ENCODE measurements at regions not wholly inside any gene's neighbourhood (a gene's known extent, or its start where the extent isn't known, plus 50 kb on each side); places are given as distances from the start of the nearest gene placed in this dataset.

DNA sequence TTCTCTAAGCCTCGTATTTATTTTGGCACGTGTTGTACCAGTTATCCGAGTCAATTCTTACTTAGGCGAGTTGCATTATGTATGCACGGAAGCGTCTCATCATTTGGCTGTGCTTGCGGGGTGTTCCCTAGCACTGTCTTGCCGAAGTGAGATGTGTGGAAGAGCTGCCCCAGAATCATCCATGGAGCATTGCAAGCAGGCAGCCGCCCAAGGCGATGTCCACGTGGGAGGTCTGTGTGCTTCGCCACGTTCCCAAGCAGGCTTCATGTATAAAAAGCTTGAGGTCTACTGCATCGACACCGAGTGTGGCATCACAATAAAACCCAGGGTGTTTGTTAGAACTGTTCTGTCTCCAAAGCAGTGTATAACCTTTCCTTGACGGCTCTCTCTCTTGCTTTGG is 849.9 kb downstream of the DCDC2C start:
- Histone ChIP-seq H3K9ac (ENCODE audit: low read depth, low read length) (no peak overlapping the region), H3K27me3 (ENCODE audit: insufficient read depth, low read length, poor library complexity) (no peaks in the 10 kb centered on the region), H3K27ac (ENCODE audit: low read length) (no peak overlapping the region), H3K4me3 (ENCODE audit: low read depth in 1 of 2, low read length in 2 of 2) (no peak overlapping the region), H3K9me3 (ENCODE audit: insufficient read depth, low read length, severe bottlenecking) (no peaks in the 10 kb centered on the region), H3K4me1 (ENCODE audit: insufficient read depth, low read length) (no peaks in the 10 kb centered on the region), H3K36me3 (ENCODE audit: insufficient read depth, low read length) (no peaks in the 10 kb centered on the region), H3K4me2 (ENCODE audit: insufficient read depth, low read length) (no peak overlapping the region), H3K79me2 (ENCODE audit: insufficient read depth, low read length) (no peaks in the 10 kb centered on the region), H4K20me1 (ENCODE audit: insufficient read depth, low read length) (no peaks in the 10 kb centered on the region), H2AFZ (ENCODE audit: low read depth, low read length) (no peak overlapping the region)
- ATAC-seq (ENCODE audit: insufficient read depth, low read depth): no peak
- no peak for DNase-seq
- TF ChIP-seq EZH2 (IDR thresholded peaks at IDR 0.05; ENCODE audit: borderline replicate concordance, low read depth, low read length, severe bottlenecking): no peak
- no peak for TF ChIP-seq CTCF (IDR thresholded peaks at IDR 0.05; ENCODE audit: borderline replicate concordance, extremely low read depth, low read length, poor library complexity, severe bottlenecking)

DNA sequence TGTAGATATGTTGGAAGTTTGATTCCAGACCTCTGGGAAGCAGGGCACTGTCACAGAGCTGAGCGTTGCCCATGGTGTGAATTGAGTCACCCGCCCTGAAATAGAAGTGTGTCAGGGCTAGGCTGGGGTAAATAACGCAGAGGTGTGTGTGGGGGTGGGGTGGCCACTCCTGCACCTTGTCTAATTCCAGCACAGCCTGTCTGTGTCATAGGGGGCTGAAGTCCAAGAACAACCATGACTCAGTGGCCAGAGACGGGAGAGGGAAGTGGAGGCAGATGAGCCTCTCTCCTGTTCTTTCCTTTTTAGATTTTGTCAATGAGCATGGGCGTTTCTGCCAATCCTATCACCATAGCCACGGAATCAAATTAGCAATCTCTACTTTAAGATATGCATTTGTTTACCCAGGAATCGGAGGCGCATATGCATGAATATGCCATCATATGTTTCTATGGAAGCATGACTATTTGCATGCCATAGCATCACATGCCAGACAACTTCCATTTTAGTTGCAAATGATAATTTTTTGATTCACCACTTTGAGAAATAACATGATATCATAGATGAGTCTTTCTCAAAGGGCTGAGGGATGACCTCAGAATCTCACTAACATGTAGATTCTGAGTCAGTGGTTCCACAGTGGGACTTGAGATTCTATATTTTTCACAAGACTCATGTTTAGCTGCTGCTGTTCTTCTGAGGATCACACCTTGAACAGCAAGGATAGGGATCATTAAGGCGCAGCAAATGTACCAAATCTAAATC is 852.9 kb downstream of the DCDC2C start:
- H3K4me1 ChIP-seq (ENCODE audit: insufficient read depth, low read length): no peaks in the 10 kb centered on the region
- H3K27me3 ChIP-seq (ENCODE audit: insufficient read depth, low read length, poor library complexity): no peaks in the 10 kb centered on the region
- DNase-seq (no peak), ATAC-seq (ENCODE audit: insufficient read depth, low read depth) (no peak)
- H2AFZ ChIP-seq (ENCODE audit: low read depth, low read length): no peak overlapping the region
- TF ChIP-seq EZH2 (IDR thresholded peaks at IDR 0.05; ENCODE audit: borderline replicate concordance, low read depth, low read length, severe bottlenecking) (no peak), CTCF (IDR thresholded peaks at IDR 0.05; ENCODE audit: borderline replicate concordance, extremely low read depth, low read length, poor library complexity, severe bottlenecking) (no peak)
- no peak overlapping the region for H3K9ac ChIP-seq (ENCODE audit: low read depth, low read length)
- H3K27ac ChIP-seq (ENCODE audit: low read length): no peak overlapping the region
- H3K79me2 ChIP-seq (ENCODE audit: insufficient read depth, low read length): no peaks in the 10 kb centered on the region
- no peaks in the 10 kb centered on the region for H3K36me3 ChIP-seq (ENCODE audit: insufficient read depth, low read length)
- H4K20me1 ChIP-seq (ENCODE audit: insufficient read depth, low read length): no peaks in the 10 kb centered on the region
- H3K9me3 ChIP-seq (ENCODE audit: insufficient read depth, low read length, severe bottlenecking): no peaks in the 10 kb centered on the region
- no peak overlapping the region for H3K4me3 ChIP-seq (ENCODE audit: low read depth in 1 of 2, low read length in 2 of 2)
- H3K4me2 ChIP-seq (ENCODE audit: insufficient read depth, low read length): no peak overlapping the region

DNA sequence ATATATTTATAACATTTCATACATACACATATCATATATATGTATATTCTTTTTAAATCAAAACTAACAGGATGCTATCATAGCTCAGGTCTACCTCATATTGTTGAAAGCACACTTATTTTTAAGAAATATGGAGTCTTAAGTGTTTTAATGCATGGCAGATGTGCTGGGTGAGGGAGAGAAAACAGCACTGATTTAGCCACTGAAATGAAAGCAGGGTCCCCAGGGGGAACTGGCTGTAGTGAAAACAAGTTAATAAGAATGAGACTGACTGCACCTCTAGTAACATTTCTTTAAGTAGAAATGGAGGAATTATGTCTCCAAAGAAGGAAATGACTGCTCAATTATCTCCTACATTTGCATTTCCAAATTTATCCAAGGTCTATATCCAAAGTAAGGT is 857.8 kb downstream of the DCDC2C start:
- Histone ChIP-seq H3K27me3 (ENCODE audit: insufficient read depth, low read length, poor library complexity) (no peaks in the 10 kb centered on the region), H3K9ac (ENCODE audit: low read depth, low read length) (no peak overlapping the region), H2AFZ (ENCODE audit: low read depth, low read length) (no peak overlapping the region), H3K4me2 (ENCODE audit: insufficient read depth, low read length) (no peak overlapping the region), H3K9me3 (ENCODE audit: insufficient read depth, low read length, severe bottlenecking) (no peaks in the 10 kb centered on the region), H4K20me1 (ENCODE audit: insufficient read depth, low read length) (no peaks in the 10 kb centered on the region), H3K27ac (ENCODE audit: low read length) (no peak overlapping the region), H3K4me3 (ENCODE audit: low read depth in 1 of 2, low read length in 2 of 2) (no peak overlapping the region), H3K79me2 (ENCODE audit: insufficient read depth, low read length) (no peaks in the 10 kb centered on the region), H3K36me3 (ENCODE audit: insufficient read depth, low read length) (no peaks in the 10 kb centered on the region), H3K4me1 (ENCODE audit: insufficient read depth, low read length) (no peaks in the 10 kb centered on the region)
- TF ChIP-seq EZH2 (IDR thresholded peaks at IDR 0.05; ENCODE audit: borderline replicate concordance, low read depth, low read length, severe bottlenecking) (no peak), CTCF (IDR thresholded peaks at IDR 0.05; ENCODE audit: borderline replicate concordance, extremely low read depth, low read length, poor library complexity, severe bottlenecking) (no peak)
- ATAC-seq (ENCODE audit: insufficient read depth, low read depth) (no peak), DNase-seq (no peak)

All from DND-41 (cell line).